ENCODE measurements at regions not wholly inside any gene's neighbourhood (a gene's known extent, or its start where the extent isn't known, plus 50 kb on each side); places are given as distances from the start of the nearest gene placed in this dataset.
"Not testable (repeated sequence)": the region's sequence is repeated elsewhere in the genome, so short reads cannot be mapped to it uniquely, and the experiment has no call there.

- no peak for DNase-seq
These were observed 80.2 kb downstream of the SH2D1A start for GRCh38 chrX:124426288-124427169.

DNA sequence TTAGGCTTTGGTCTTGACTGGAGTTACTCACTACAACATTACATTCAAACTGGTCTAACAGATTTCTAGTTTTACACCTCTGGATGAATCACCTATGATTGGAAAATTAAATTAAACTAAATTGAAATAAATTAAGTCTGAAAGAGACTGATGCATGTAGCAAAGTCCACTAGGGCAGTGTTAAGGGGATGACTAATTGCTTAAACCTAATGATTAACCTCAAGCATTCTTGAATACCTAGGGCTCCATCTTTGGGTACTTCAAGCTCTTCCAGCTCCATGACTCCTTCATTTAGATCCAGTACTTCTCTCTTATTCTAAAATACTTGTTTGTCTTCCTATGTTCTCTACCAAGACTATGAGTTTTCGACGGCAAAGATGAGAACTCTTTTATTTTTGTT is 86.8 kb downstream of the SH2D1A start:
- no peak for DNase-seq

GRCh38 chrX:124435616-124436015 is 89.3 kb downstream of the SH2D1A start:
- peak; percentile 35 for DNase-seq

GRCh38 chrX:124440695-124441094 is 94.3 kb downstream of the SH2D1A start:
- DNase-seq = no peak

GRCh38 chrX:124441971-124442590 is 95.7 kb downstream of the SH2D1A start:
- no peak for DNase-seq

GRCh38 chrX:124455966-124456365 is 109.6 kb downstream of the SH2D1A start:
- no peak for DNase-seq

GRCh38 chrX:124459851-124460250 is 113.5 kb downstream of the SH2D1A start:
- not testable (repeated sequence) for DNase-seq

DNA sequence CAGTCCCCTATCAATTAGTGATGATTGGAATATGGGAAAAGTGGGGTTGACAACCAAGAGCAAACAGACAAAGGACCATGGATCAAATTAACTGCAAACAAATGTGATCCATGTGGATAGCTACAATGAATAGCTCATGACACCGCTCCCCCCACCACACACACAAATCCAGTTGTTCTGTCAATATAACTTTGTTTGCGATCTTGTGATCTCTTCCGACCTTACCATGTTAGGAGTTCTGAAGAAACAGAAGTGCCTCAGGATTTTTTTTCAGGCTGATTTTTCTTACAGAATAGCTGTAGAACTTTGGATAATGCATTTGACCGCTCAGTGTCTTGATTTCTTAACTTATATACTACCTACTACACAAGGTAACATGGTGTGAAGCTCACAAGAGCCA is 116.6 kb downstream of the SH2D1A start:
- DNase-seq = peak; percentile 27

GRCh38 chrX:124467202-124467601 is 120.8 kb downstream of the SH2D1A start:
- DNase-seq = no peak

GRCh38 chrX:124475358-124475757 is 129.0 kb downstream of the SH2D1A start:
- DNase-seq = no peak

DNA sequence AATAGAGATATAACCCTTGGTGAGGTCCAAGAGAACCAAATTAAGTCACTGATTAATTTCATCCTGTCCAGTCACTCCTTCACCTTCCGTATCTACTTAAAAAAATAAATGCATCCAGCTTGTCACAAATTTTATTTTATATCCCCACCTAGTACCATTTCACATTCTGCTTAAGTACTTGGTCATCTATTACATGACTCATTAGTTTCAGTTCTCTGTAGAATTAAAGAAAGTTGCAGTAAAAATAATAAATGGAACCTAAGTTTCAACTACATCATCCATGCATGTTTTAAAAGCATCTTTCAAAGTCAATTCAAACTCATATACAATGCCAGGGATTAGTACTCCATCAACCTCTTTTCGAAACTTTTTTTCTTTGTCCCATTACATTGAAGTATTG is 130.2 kb downstream of the SH2D1A start:
- DNase-seq = no peak

GRCh38 chrX:124478046-124478445 is 131.7 kb downstream of the SH2D1A start:
- DNase-seq = no peak

GRCh38 chrX:124488412-124489161 is 142.2 kb downstream of the SH2D1A start:
- no peak for DNase-seq

DNA sequence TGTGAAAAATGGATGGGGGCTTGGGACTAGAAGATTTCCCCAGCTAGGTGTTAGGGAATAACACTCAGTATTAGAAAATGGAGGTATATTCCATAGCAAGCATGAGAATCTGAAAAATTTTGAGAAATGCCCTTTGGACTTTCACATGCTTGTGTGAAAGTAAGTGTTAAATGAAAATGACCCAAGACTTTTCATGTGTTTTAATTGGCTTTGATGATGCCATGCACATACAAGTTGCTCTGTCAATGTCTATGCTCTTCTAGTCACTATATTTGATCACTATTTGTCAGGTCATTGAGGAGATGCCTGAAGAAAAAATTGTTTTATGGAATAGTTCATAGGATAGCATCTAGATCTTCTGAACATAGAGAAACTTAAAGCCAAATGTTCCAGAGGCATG is 147.6 kb downstream of the SH2D1A start:
- no peak for DNase-seq

DNA sequence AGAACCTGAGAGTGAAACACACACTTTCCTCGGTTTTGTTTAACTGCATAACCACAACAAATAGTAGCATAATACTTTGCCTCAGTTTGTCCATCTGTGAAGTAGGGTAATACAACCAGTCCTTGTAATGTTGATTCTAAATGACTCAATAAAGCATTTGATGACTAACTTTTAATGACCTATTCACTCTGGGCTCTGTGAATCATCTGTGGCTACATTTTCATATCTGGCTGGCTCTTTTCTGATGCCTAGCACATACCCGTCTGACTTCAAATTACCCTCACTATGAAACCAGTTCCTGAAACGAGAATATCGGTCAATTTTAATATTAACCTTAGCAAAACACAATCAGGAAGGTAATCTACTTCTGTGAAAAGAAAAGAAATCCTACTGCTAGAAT is 151.0 kb downstream of the SH2D1A start:
- no peak for DNase-seq

- no peak for DNase-seq
These were observed 155.2 kb downstream of the SH2D1A start for GRCh38 chrX:124501586-124501985.

DNA sequence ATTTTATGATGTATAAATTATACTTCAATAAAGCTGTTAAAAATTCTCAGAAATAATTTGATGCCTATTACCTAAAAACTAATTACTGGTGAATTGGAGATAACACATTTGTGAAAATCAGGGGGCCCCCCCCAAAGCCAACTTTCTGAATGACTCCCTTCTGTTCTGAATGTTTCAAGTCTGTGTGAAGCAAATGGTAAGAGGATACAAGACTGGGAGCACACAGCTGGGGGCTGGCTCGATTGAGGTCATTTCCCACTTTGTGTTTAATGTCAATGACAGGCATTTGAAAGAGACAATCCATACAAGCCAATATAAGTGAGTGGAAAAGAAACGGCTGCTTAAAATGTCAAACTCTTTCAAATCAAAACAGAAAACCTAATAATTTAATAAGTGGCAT is 155.8 kb downstream of the SH2D1A start:
- no peak for DNase-seq

GRCh38 chrX:124502599-124502998 is 156.2 kb downstream of the SH2D1A start:
- DNase-seq = no peak

DNA sequence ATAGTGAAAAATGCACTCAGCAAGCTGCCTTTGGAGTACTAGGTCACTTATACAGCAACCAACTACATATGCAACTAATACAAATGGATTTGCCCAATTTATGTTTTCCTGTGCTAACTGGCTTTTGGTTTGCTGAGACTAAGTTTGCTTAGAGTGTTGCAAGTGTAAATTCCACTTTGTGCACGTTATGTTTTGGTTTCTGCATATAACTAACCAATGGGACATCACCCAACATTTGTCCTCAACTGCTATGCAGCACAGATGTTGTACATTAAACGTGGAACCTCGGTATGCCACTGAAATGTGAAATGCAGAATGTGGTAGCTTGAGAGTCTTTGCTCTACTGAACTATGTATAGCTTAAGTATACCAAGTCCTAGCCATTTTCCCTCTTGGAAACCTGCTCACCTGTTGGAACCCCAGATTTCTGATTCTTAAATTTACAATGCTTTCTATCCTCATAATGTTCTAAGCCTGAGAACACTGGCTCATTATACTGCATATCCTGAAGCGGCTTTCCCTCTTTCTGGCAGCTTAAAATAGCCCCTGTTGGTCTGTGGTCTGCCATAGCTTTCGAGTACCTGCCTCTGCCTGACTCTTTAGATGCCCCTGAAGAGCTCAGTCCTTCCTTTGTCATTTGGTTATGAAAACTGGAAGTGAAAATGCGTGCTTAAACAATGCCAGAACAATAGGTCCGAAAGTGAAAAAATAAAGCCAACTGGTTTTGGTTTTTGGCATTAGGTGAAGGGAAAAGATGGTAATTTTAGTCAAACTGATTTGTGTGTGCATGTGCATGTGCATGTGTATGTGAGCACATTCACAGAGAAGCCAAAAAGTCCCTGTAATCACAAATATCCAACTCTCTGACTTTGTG is 158.0 kb downstream of the SH2D1A start:
- DNase-seq = no peak

- DNase-seq = no peak
These were observed 159.7 kb downstream of the SH2D1A start for GRCh38 chrX:124506066-124506465.

DNA sequence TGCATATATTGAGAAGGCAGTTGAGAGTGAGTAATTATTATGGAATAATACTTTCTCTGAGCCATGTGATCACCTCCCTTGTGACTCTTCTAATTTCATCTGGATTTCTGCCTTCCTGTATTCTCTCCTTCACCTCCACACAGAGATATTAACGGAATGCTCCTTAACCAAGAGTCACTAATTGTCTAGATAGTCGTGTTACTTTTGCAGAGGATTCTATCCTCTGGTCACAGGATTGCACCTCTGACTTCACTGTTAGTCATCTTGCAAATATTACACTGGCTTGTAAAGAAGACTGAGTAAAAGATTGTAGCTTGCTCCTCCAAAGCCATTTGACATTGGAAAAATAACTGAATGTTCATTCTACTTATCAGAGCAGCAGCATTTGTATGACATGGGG is 160.9 kb downstream of the SH2D1A start:
- DNase-seq = no peak

DNA sequence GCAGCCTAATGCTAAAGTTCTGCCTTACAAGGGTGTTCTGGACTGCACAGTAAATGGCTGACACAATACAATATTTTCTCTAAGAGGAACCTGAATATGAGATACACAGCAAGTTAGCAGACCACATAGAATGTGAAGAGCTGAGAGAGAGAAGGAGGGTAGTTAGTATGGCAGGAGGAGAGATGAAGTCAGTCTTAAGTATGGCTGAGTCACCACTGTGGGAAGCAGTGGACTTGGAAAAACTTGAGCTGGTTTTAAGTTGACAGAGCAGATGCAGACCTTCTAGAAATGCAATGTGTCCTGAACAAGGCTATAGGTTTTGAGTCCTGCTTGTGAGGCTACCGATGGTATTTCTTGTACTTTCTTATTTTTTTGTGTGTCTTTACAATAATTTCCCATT is 172.5 kb downstream of the SH2D1A start:
- no peak for DNase-seq

DNA sequence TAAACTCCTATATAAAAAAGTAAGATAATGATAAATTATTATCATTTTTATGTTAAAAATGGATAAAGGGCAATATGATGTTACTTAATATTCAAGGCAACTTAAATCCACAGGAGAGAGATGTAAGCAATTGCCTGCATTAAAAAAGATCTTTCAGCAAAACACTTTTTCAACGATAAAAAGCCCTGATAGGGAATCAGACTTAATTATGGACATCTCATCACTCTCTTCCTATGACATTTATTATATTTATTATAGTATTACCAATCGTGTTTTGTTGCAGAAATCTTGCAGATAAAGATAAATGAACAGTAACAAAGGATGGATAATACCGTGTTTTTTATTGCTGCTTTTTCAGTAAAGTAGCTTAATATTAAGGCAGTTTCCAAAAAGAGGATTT is 178.5 kb downstream of the SH2D1A start:
- DNase-seq = no peak

Data from NCI-H510A treated with DMSO at 0.1 percent for 48 hours (cell line).